A549 (cell line): ENCODE measurements at regions not wholly inside any gene's neighbourhood (a gene's known extent, or its start where the extent isn't known, plus 50 kb on each side); places are given as distances from the start of the nearest gene placed in this dataset.
"Not testable (repeated sequence)": the region's sequence is repeated elsewhere in the genome, so short reads cannot be mapped to it uniquely, and the experiment has no call there.

Experiments used
- CEBPB ChIP-seq, 2 experiments: fragments of >200 bp in 1 of 2; sonication (Bioruptor Twin) in 1 of 2; formaldehyde crosslinking in 1 of 2; IDR thresholded peaks; 2 replicates each; pipeline ENCODE4 v1.6.1; 2012 to 2016
- CTCF ChIP-seq: fragments of >200 bp; sonication (Bioruptor Twin); formaldehyde crosslinking; IDR thresholded peaks from 3 replicates; pipeline ENCODE4 v1.5.1; 2016
- ELK1 ChIP-seq: fragments of 150-350 bp; IDR thresholded peaks from 2 replicates; pipeline ENCODE4 v1.6.1; 2014; ENCODE audit warnings: low read depth, mild to moderate bottlenecking, low read length
- EP300 ChIP-seq, 2 experiments: fragments of >200 bp; sonication (Bioruptor Twin); formaldehyde crosslinking; IDR thresholded peaks; 2 replicates in 1 of 2; 3 replicates in 1 of 2; pipeline ENCODE4 v1.6.1; 2016 to 2017
- HDAC2 ChIP-seq: fragments of 200-600 bp; sonication (generic); IDR thresholded peaks from 2 replicates; pipeline ENCODE4 v1.6.1; 2016
- JUNB ChIP-seq: fragments of >200 bp; sonication (Bioruptor Twin); formaldehyde crosslinking; IDR thresholded peaks from 2 replicates; pipeline ENCODE4 v1.6.1; 2016
- NFE2L2 ChIP-seq: fragments of 150-350 bp; conservative IDR thresholded peaks from 2 replicates; pipeline ENCODE4 v1.6.1; 2014; ENCODE audit warnings: low read length
- POLR2A ChIP-seq: IDR thresholded peaks from 2 replicates; pipeline ENCODE4 v1.6.1; 2012; ENCODE audit warnings: mild to moderate bottlenecking, low read length
- RAD21 ChIP-seq, 2 experiments: fragments of >200 bp in 1 of 2; sonication (Bioruptor Twin) in 1 of 2; formaldehyde crosslinking in 1 of 2; IDR thresholded peaks in 1 of 2; conservative IDR thresholded peaks in 1 of 2; 2 replicates in 1 of 2; 3 replicates in 1 of 2; pipeline ENCODE4 v1.6.1; 2012 to 2018; ENCODE audit warnings: inconsistent platforms in 1 of 2
- REST ChIP-seq: fragments of 200-600 bp; sonication (generic); IDR thresholded peaks from 2 replicates; pipeline ENCODE4 v1.6.1; 2016; ENCODE audit warnings: antibody characterized with exemption, mild to moderate bottlenecking, moderate library complexity
- SMC3 ChIP-seq: fragments of >200 bp; sonication (Bioruptor Twin); formaldehyde crosslinking; IDR thresholded peaks from 3 replicates; pipeline ENCODE4 v1.6.1; 2018; ENCODE audit warnings: inconsistent platforms
- SREBF2 ChIP-seq: fragments of 450-650 bp; IDR thresholded peaks from 2 replicates; pipeline ENCODE4 v1.6.1; 2014; ENCODE audit warnings: mild to moderate bottlenecking, moderate library complexity
- USF2 ChIP-seq: fragments of 450-650 bp; IDR thresholded peaks from 2 replicates; pipeline ENCODE4 v1.6.1; 2014; ENCODE audit warnings: antibody characterized with exemption
- ZSCAN20 ChIP-seq: fragments of 250-450 bp; sonication (Bioruptor Pico); IDR thresholded peaks from 2 replicates; pipeline ENCODE4 v1.8.0; 2022; ENCODE audit warnings: mild to moderate bottlenecking, moderate library complexity

GRCh38 chrY:11100472-11100871 is 1572.8 kb downstream of the TSPY10 start:
- TF ChIP-seq CTCF; RAD21 (conservative IDR thresholded peaks at IDR 0.05 in 1 of 2, IDR thresholded peaks at IDR 0.05 in 1 of 2); SMC3; POLR2A; HDAC2; SREBF2; CEBPB (IDR thresholded peaks at IDR 0.05); ELK1; USF2; REST; EP300 (IDR thresholded peaks at IDR 0.05); JUNB; ZSCAN20; NFE2L2: not testable (repeated sequence)
